Keratinocyte (primary cell): ENCODE measurements at regions not wholly inside any gene's neighbourhood (a gene's known extent, or its start where the extent isn't known, plus 50 kb on each side); places are given as distances from the start of the nearest gene placed in this dataset.

Source experiments
- DNase-seq: peaks from one replicate; pipeline ENCODE4 v3.0.0-alpha.2; 2011; ENCODE audit warnings: low read depth, missing footprints, low spot score
- FAIRE-seq: peaks from 2 replicates; lab custom pipeline; 2011; peaks lifted over from hg19 to GRCh38; lab: Jason Lieb, UNC
- H2AFZ ChIP-seq: 2 replicates; pipeline ENCODE4 v1.6.0; 2012; ENCODE audit warnings: low read length, control low read depth, inconsistent platforms; ENCODE audit not compliant: control insufficient read depth
- H3K27ac ChIP-seq: 2 replicates; pipeline ENCODE4 v1.5.1; 2011; ENCODE audit warnings: low read length; ENCODE audit not compliant: control insufficient read depth, insufficient read depth
- H3K27me3 ChIP-seq: 3 replicates; pipeline ENCODE4 v1.6.0; 2011; ENCODE audit warnings: low read length; ENCODE audit not compliant: control insufficient read depth, insufficient read depth; ENCODE audit errors: extremely low read depth
- H3K36me3 ChIP-seq, 2 experiments: 2 replicates in 1 of 2; 3 replicates in 1 of 2; pipeline ENCODE4 v1.5.1; 2011; ENCODE audit warnings: low read length in 2 of 2, mild to moderate bottlenecking in 1 of 2; ENCODE audit not compliant: control insufficient read depth in 2 of 2, insufficient read depth in 2 of 2; ENCODE audit errors: extremely low read depth in 1 of 2
- H3K4me1 ChIP-seq: 3 replicates; pipeline ENCODE4 v1.5.1; 2011; ENCODE audit warnings: low read length; ENCODE audit not compliant: control insufficient read depth, insufficient read depth; ENCODE audit errors: extremely low read depth
- H3K4me2 ChIP-seq: 3 replicates; pipeline ENCODE4 v1.6.0; 2011; ENCODE audit warnings: low read depth, low read length; ENCODE audit not compliant: control insufficient read depth, insufficient read depth; ENCODE audit errors: extremely low read depth
- H3K4me3 ChIP-seq, 3 experiments: fragments of 200-600 bp in 1 of 3; sonication (generic) in 1 of 3; 2 replicates in 2 of 3; 3 replicates in 1 of 3; pipeline ENCODE4 v1.5.1; 2011 to 2016; ENCODE audit warnings: low read length in 3 of 3, mild to moderate bottlenecking in 3 of 3, control low read depth in 2 of 3, inconsistent platforms in 1 of 3, low read depth in 1 of 3, mixed read lengths in 1 of 3, mixed run types in 1 of 3, moderate library complexity in 1 of 3; ENCODE audit not compliant: control insufficient read depth in 2 of 3, insufficient read depth in 2 of 3; ENCODE audit errors: extremely low read depth in 1 of 3
- H3K79me2 ChIP-seq: 2 replicates; pipeline ENCODE4 v1.6.0; 2012; ENCODE audit warnings: low read length; ENCODE audit not compliant: control insufficient read depth, insufficient read depth
- H3K9ac ChIP-seq: 3 replicates; pipeline ENCODE4 v1.6.0; 2011; ENCODE audit warnings: low read length; ENCODE audit not compliant: control insufficient read depth, insufficient read depth; ENCODE audit errors: extremely low read depth
- H3K9me1 ChIP-seq: 3 replicates; pipeline ENCODE4 v1.6.0; 2011; ENCODE audit warnings: low read length; ENCODE audit not compliant: control insufficient read depth, insufficient read depth; ENCODE audit errors: extremely low read depth
- H3K9me3 ChIP-seq: 2 replicates; pipeline ENCODE4 v1.5.1; 2012; ENCODE audit warnings: low read depth, low read length; ENCODE audit not compliant: control insufficient read depth
- H4K20me1 ChIP-seq: 3 replicates; pipeline ENCODE4 v1.6.0; 2011; ENCODE audit warnings: low read length; ENCODE audit not compliant: control insufficient read depth, insufficient read depth; ENCODE audit errors: extremely low read depth
- CTCF ChIP-seq, 3 experiments: IDR thresholded peaks in 1 of 3; conservative IDR thresholded peaks in 1 of 3; optimal IDR thresholded peaks in 1 of 3; 2 replicates in 2 of 3; 3 replicates in 1 of 3; pipeline versions ENCODE3 to v1.5.1; 2011; ENCODE audit warnings: low read length in 3 of 3, mild to moderate bottlenecking in 3 of 3, moderate library complexity in 2 of 3, control low read depth in 1 of 3, inconsistent platforms in 1 of 3; ENCODE audit not compliant: insufficient read depth in 2 of 3; ENCODE audit errors: extremely low read depth in 1 of 3
- EZH2 ChIP-seq: IDR thresholded peaks from one replicate; pipeline ENCODE4 v1.6.1; 2012; ENCODE audit warnings: inconsistent platforms, mild to moderate bottlenecking, low read length, moderate library complexity
- dilution Hi-C: fragments of 300-500 bp; cut with MboI; formaldehyde crosslinking; loops from one replicate; pipeline ENCODE4 v1.7.0; 2020; ENCODE audit warnings: low sequenced_read_pairs; ENCODE audit not compliant: extremely low pct_ligation_motif_present

- dilution Hi-C loops: no loop called here
Observed at GRCh38 chr13:83150616-83151307, 731.5 kb downstream of the SLITRK1 start.

GRCh38 chr13:83136660-83137059, 745.6 kb downstream of the SLITRK1 start:
- H3K27ac ChIP-seq: no peak overlapping the region
- FAIRE-seq (no peak), DNase-seq (no peak)
- H3K27me3 ChIP-seq: no peaks in the 10 kb centered on the region
- no peak overlapping the region for H3K9ac ChIP-seq
- TF ChIP-seq EZH2 (no peak), CTCF (optimal IDR thresholded peaks at IDR 0.05 in 1 of 3, IDR thresholded peaks at IDR 0.05 in 1 of 3, conservative IDR thresholded peaks at IDR 0.05 in 1 of 3; ENCODE audit: extremely low read depth in 1 of 3, insufficient read depth in 2 of 3, low read length in 3 of 3) (no peak)
- H3K9me3 ChIP-seq: no peaks in the 10 kb centered on the region
- H3K36me3 ChIP-seq: no peaks in the 10 kb centered on the region
- no peak overlapping the region for H2AFZ ChIP-seq
- H3K9me1 ChIP-seq: no peaks in the 10 kb centered on the region
- no peaks in the 10 kb centered on the region for H3K79me2 ChIP-seq
- no peaks in the 10 kb centered on the region for H3K4me1 ChIP-seq
- H3K4me2 ChIP-seq: no peak overlapping the region
- dilution Hi-C loops: no loop called here
- H4K20me1 ChIP-seq: no peaks in the 10 kb centered on the region
- no peak overlapping the region for H3K4me3 ChIP-seq

More at GRCh38 chr13:83150616-83151307, 731.5 kb downstream of the SLITRK1 start:
- no peaks in the 10 kb centered on the region for H3K79me2 ChIP-seq
- H3K9me3 ChIP-seq: no peaks in the 10 kb centered on the region
- FAIRE-seq: no peak
- H3K36me3 ChIP-seq: no peaks in the 10 kb centered on the region
- no peak overlapping the region for H3K9ac ChIP-seq
- H4K20me1 ChIP-seq: no peaks in the 10 kb centered on the region
- no peaks in the 10 kb centered on the region for H3K4me1 ChIP-seq
- H3K27ac ChIP-seq: no peak overlapping the region
- no peak overlapping the region for H3K4me3 ChIP-seq
- no peak overlapping the region for H2AFZ ChIP-seq
- H3K4me2 ChIP-seq: no peak overlapping the region
- H3K9me1 ChIP-seq: no peaks in the 10 kb centered on the region
- TF ChIP-seq EZH2: no peak
- TF ChIP-seq CTCF (optimal IDR thresholded peaks at IDR 0.05 in 1 of 3, IDR thresholded peaks at IDR 0.05 in 1 of 3, conservative IDR thresholded peaks at IDR 0.05 in 1 of 3; ENCODE audit: extremely low read depth in 1 of 3, insufficient read depth in 2 of 3, low read length in 3 of 3): no peak
- no peak for DNase-seq
- H3K27me3 ChIP-seq: no peaks in the 10 kb centered on the region
